HepG2 (cell line): ENCODE measurements at regions not wholly inside any gene's neighbourhood (a gene's known extent, or its start where the extent isn't known, plus 50 kb on each side); places are given as distances from the start of the nearest gene placed in this dataset.

ENCODE experiments used
- BRCA1 ChIP-seq: sonication (generic); formaldehyde crosslinking; IDR thresholded peaks from 2 replicates; pipeline ENCODE4 v1.4.0; 2020; ENCODE audit warnings: missing genetic modification reagents
- FOXC1 ChIP-seq: sonication (generic); formaldehyde crosslinking; IDR thresholded peaks from 2 replicates; pipeline ENCODE4 v1.8.0; 2022; ENCODE audit warnings: mild to moderate bottlenecking, missing genetic modification reagents, borderline replicate concordance
- GATAD2A ChIP-seq: IDR thresholded peaks from 2 replicates; pipeline ENCODE4 v1.6.1; 2016
- HMGXB3 ChIP-seq: sonication (generic); formaldehyde crosslinking; IDR thresholded peaks from 2 replicates; pipeline ENCODE4 v1.4.0; 2020; ENCODE audit warnings: missing genetic modification reagents, borderline replicate concordance
- HMGXB4 ChIP-seq, 2 experiments: sonication (generic) in 1 of 2; formaldehyde crosslinking in 1 of 2; IDR thresholded peaks; 2 replicates each; pipeline versions ENCODE4 v1.4.0 to v1.6.1; 2018 to 2020; ENCODE audit warnings: missing genetic modification reagents in 2 of 2, borderline replicate concordance in 1 of 2, low read depth in 1 of 2, mild to moderate bottlenecking in 1 of 2, missing biosample characterization in 1 of 2
- KDM2A ChIP-seq: sonication (generic); formaldehyde crosslinking; IDR thresholded peaks from 2 replicates; pipeline ENCODE4 v1.4.0; 2020; ENCODE audit warnings: low read depth, missing genetic modification reagents, borderline replicate concordance
- KDM4B ChIP-seq: sonication (generic); formaldehyde crosslinking; IDR thresholded peaks from 2 replicates; pipeline ENCODE4 v1.4.0; 2020; ENCODE audit warnings: missing genetic modification reagents
- MAX ChIP-seq: IDR thresholded peaks from 2 replicates; pipeline ENCODE4 v1.6.1; 2012; ENCODE audit warnings: inconsistent platforms
- NAIF1 ChIP-seq: sonication (generic); formaldehyde crosslinking; IDR thresholded peaks from 2 replicates; pipeline ENCODE4 v1.5.0; 2020; ENCODE audit warnings: mild to moderate bottlenecking, missing genetic modification reagents, borderline replicate concordance
- PAF1 ChIP-seq: IDR thresholded peaks from 2 replicates; pipeline ENCODE4 v1.6.1; 2016; ENCODE audit warnings: missing genetic modification reagents, missing compliant biosample characterization
- PITX1 ChIP-seq: sonication (generic); formaldehyde crosslinking; IDR thresholded peaks from 2 replicates; pipeline ENCODE4 v1.5.1; 2020; ENCODE audit warnings: mild to moderate bottlenecking, missing genetic modification reagents
- POGK ChIP-seq: sonication (generic); formaldehyde crosslinking; conservative IDR thresholded peaks from 2 replicates; pipeline ENCODE4 v1.8.0; 2022; ENCODE audit warnings: mild to moderate bottlenecking, moderate library complexity, missing genetic modification reagents
- SALL1 ChIP-seq: sonication (generic); formaldehyde crosslinking; IDR thresholded peaks from 2 replicates; pipeline ENCODE4 v1.8.0; 2022; ENCODE audit warnings: mild to moderate bottlenecking, missing genetic modification reagents
- SMAD3 ChIP-seq: sonication (generic); formaldehyde crosslinking; IDR thresholded peaks from 2 replicates; pipeline ENCODE4 v1.4.0; 2020; ENCODE audit warnings: missing genetic modification reagents
- STAG1 ChIP-seq: sonication (generic); formaldehyde crosslinking; IDR thresholded peaks from 2 replicates; pipeline ENCODE4 v1.4.0; 2020; ENCODE audit warnings: missing genetic modification reagents
- TEAD3 ChIP-seq: optimal IDR thresholded peaks from 2 replicates; pipeline ENCODE3; 2016; ENCODE audit warnings: borderline replicate concordance
- YY1 ChIP-seq: IDR thresholded peaks from 2 replicates; pipeline ENCODE4 v1.6.1; 2011; ENCODE audit warnings: low read length, low read depth, moderate library complexity, mild to moderate bottlenecking; ENCODE audit not compliant: insufficient read depth, insufficient replicate concordance
- ZNF124 ChIP-seq: sonication (generic); formaldehyde crosslinking; IDR thresholded peaks from 2 replicates; pipeline ENCODE4 v1.4.0; 2020; ENCODE audit warnings: missing genetic modification reagents
- ZNF331 ChIP-seq: sonication (generic); formaldehyde crosslinking; IDR thresholded peaks from 2 replicates; pipeline ENCODE4 v1.4.0; 2020; ENCODE audit warnings: missing genetic modification reagents
- ZNF382 ChIP-seq: sonication (generic); formaldehyde crosslinking; IDR thresholded peaks from 2 replicates; pipeline ENCODE4 v1.5.0; 2020; ENCODE audit warnings: missing genetic modification reagents, mild to moderate bottlenecking, borderline replicate concordance
- ZNF501 ChIP-seq: sonication (generic); formaldehyde crosslinking; IDR thresholded peaks from 2 replicates; pipeline ENCODE4 v1.5.1; 2020; ENCODE audit warnings: mild to moderate bottlenecking, moderate library complexity, missing genetic modification reagents
- ZNF75D ChIP-seq: sonication (generic); formaldehyde crosslinking; IDR thresholded peaks from 2 replicates; pipeline ENCODE4 v1.8.1; 2023; ENCODE audit warnings: missing genetic modification reagents, mild to moderate bottlenecking, borderline replicate concordance
- ZNF781 ChIP-seq: sonication (generic); formaldehyde crosslinking; IDR thresholded peaks from 2 replicates; pipeline ENCODE4 v1.5.1; 2020; ENCODE audit warnings: borderline replicate concordance, mild to moderate bottlenecking, missing genetic modification reagents; ENCODE audit errors: not compliant biosample characterization

GRCh38 chr2:84314901-84315330 is 144.2 kb downstream of the SUCLG1 start (continued):
- TF ChIP-seq ZNF382 (CRISPR knock-in tag) (no peak), ZNF75D (CRISPR knock-in tag) (no peak), ZNF781 (CRISPR knock-in tag) (peak; percentile 45), PAF1 (CRISPR knock-in tag) (no peak), TEAD3 (CRISPR knock-in tag) (peak; percentile 52), HMGXB3 (CRISPR knock-in tag) (peak; percentile 54; the same call in 1 of the 2 replicates), ZNF501 (peak; percentile 56; the same call in 1 of the 2 replicates), PITX1 (CRISPR knock-in tag) (peak; percentile 39; the same call in 1 of the 2 replicates), MAX (peak; percentile 26; the same call in 1 of the 2 replicates), YY1 (peak; percentile 43), KDM2A (CRISPR knock-in tag) (peak; percentile 87), SMAD3 (CRISPR knock-in tag) (0 out of 2 replicates have a peak, but pooled peaks have one; percentile 34), GATAD2A (CRISPR knock-in tag) (peak; percentile 46), POGK (CRISPR knock-in tag) (0 out of 2 replicates have a peak, but pooled peaks have one; percentile 45), HMGXB4 (CRISPR knock-in tag; IDR thresholded peaks at IDR 0.05; ENCODE audit: borderline replicate concordance in 1 of 2, low read depth in 1 of 2) (peak; percentile 46 to 63; a peak in 1 of 4 replicates), NAIF1 (CRISPR knock-in tag) (no peak), STAG1 (peak; percentile 100), SALL1 (CRISPR knock-in tag) (peak; percentile 69), KDM4B (CRISPR knock-in tag) (0 out of 2 replicates have a peak, but pooled peaks have one; percentile 67), ZNF124 (CRISPR knock-in tag) (peak; percentile 76; the same call in 1 of the 2 replicates), FOXC1 (CRISPR knock-in tag) (0 out of 2 replicates have a peak, but pooled peaks have one; percentile 32), ZNF331 (CRISPR knock-in tag) (peak; percentile 78; the same call in 1 of the 2 replicates), BRCA1 (CRISPR knock-in tag) (no peak)
